ENCODE measurements at regions not wholly inside any gene's neighbourhood (a gene's known extent, or its start where the extent isn't known, plus 50 kb on each side); places are given as distances from the start of the nearest gene placed in this dataset.

DNA sequence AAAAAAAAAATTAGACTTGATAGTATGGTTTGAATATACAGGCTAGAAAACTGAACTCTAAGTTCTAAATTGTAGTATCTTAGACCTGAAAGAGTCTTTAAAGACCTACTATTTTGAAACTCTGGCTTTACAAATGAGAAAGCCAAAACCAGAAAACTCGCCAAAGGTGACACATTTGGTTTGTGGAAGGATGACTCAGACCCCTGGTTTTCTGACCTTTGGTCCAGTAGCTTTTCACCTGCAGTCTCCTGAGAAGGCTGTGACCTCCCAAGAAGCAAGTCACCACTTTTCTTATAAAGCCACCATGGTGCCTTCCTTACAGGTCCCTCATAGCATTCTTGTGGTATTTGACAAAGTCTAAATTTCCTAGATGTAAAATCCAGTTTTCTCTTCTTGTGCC, 102.1 kb upstream of the CEP78 start:
- no peaks in the 10 kb centered on the region for H3K4me1 Mint-ChIP-seq

GRCh38 chr9:78132701-78133058, 101.1 kb upstream of the GNAQ start:
- Histone ChIP-seq H3K27ac (no peak overlapping the region), H3K9me3 (ENCODE audit: low read depth) (no peaks in the 10 kb centered on the region), H3K36me3 (no peaks in the 10 kb centered on the region), H2AFZ (replicated peaks) (no peak overlapping the region), H3K79me2 (ENCODE audit: low read depth) (no peaks in the 10 kb centered on the region), H4K20me1 (ENCODE audit: low read depth) (no peaks in the 10 kb centered on the region), H3K27me3 (no peaks in the 10 kb centered on the region), H3K9ac (no peak overlapping the region), H3F3A (ENCODE audit: low read depth) (no peaks in the 10 kb centered on the region), H3K4me1 (no peaks in the 10 kb centered on the region), H3K4me2 (no peak overlapping the region), H3K4me3 (no peak overlapping the region)
- TF ChIP-seq CTCF (IDR thresholded peaks at IDR 0.05) (no peak), EZH2 (IDR thresholded peaks at IDR 0.05) (no peak), EZH2phosphoT487 (IDR thresholded peaks at IDR 0.05) (no peak)
- no peak for DNase-seq (ENCODE audit: low spot score)
- H3K9me3 Mint-ChIP-seq: peaks cover 4% of the 10 kb centered on the region
- no peaks in the 10 kb centered on the region for H3K27me3 Mint-ChIP-seq (ENCODE audit: insufficient read depth, low read depth)
- no peak overlapping the region for H3K4me3 Mint-ChIP-seq
- H3K4me1 Mint-ChIP-seq: peaks cover under 1% of the 10 kb centered on the region
- no peak overlapping the region for H3K27ac Mint-ChIP-seq
- H3K36me3 Mint-ChIP-seq: no peaks in the 10 kb centered on the region

More for the DNA sequence above, 102.1 kb upstream of the CEP78 start:
- TF ChIP-seq EZH2 (IDR thresholded peaks at IDR 0.05) (no peak), EZH2phosphoT487 (IDR thresholded peaks at IDR 0.05) (no peak), CTCF (IDR thresholded peaks at IDR 0.05) (no peak)
- DNase-seq (ENCODE audit: low spot score): no peak
- Histone ChIP-seq H3K36me3 (no peaks in the 10 kb centered on the region), H3K4me3 (no peak overlapping the region), H2AFZ (replicated peaks) (no peak overlapping the region), H3K27me3 (no peaks in the 10 kb centered on the region), H3F3A (ENCODE audit: low read depth) (no peaks in the 10 kb centered on the region), H3K79me2 (ENCODE audit: low read depth) (no peaks in the 10 kb centered on the region), H3K4me2 (no peak overlapping the region), H3K9ac (no peak overlapping the region), H4K20me1 (ENCODE audit: low read depth) (no peaks in the 10 kb centered on the region), H3K4me1 (no peaks in the 10 kb centered on the region), H3K27ac (no peak overlapping the region), H3K9me3 (ENCODE audit: low read depth) (no peaks in the 10 kb centered on the region)
- Mint-ChIP-seq H3K4me3 (no peak overlapping the region), H3K9me3 (peaks cover 5% of the 10 kb centered on the region), H3K27ac (no peak overlapping the region), H3K36me3 (no peaks in the 10 kb centered on the region), H3K27me3 (ENCODE audit: insufficient read depth, low read depth) (no peaks in the 10 kb centered on the region)

DNA sequence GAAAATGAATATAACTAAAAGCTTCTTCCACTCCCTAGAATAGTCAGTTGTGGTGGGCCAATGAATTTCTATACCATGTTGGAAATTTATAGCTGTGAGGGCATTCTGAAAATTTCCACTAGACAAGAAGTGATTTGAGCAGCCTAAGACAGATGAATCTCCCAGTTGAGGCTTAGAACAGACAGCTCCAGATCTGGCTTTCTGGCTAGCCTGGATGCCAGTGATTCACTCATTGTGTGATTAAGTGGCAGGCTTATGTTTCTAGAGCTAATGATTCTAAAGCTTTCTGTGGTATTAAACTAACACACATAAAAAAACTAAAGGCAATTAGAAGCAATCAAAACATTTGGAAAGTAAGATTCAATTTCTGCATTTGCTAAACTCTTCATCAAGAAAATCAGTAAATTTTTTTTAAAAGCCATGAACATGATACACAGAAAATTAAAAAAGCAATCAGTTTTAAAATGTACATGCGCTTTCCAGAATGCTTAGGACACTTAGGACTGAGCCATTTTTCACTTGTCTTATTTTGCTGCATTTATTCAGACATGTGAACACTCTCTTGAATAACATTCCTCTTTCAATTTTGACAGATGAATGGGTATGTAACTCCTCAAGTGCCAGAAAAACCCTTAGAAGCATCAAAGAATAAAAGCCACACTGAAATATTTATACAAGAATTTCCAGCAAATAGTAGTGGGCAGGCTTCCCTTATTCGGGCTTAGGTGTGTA, 100.5 kb upstream of the GNAQ start:
- DNase-seq (ENCODE audit: low spot score): no peak
- Histone ChIP-seq H2AFZ (replicated peaks) (no peak overlapping the region), H3K9ac (no peak overlapping the region), H3K36me3 (no peaks in the 10 kb centered on the region), H3K27me3 (no peaks in the 10 kb centered on the region), H3K4me3 (no peak overlapping the region), H3K4me2 (no peak overlapping the region), H3K9me3 (ENCODE audit: low read depth) (no peaks in the 10 kb centered on the region), H3F3A (ENCODE audit: low read depth) (no peaks in the 10 kb centered on the region), H4K20me1 (ENCODE audit: low read depth) (no peaks in the 10 kb centered on the region), H3K27ac (no peak overlapping the region), H3K4me1 (no peaks in the 10 kb centered on the region), H3K79me2 (ENCODE audit: low read depth) (no peaks in the 10 kb centered on the region)
- no peaks in the 10 kb centered on the region for H3K36me3 Mint-ChIP-seq
- H3K27ac Mint-ChIP-seq: no peak overlapping the region
- no peak overlapping the region for H3K4me3 Mint-ChIP-seq
- TF ChIP-seq EZH2 (IDR thresholded peaks at IDR 0.05): no peak
- TF ChIP-seq EZH2phosphoT487 (IDR thresholded peaks at IDR 0.05): no peak
- TF ChIP-seq CTCF (IDR thresholded peaks at IDR 0.05): no peak
- no peaks in the 10 kb centered on the region for H3K27me3 Mint-ChIP-seq (ENCODE audit: insufficient read depth, low read depth)
- peaks cover 5% of the 10 kb centered on the region for H3K4me1 Mint-ChIP-seq
- H3K9me3 Mint-ChIP-seq: no peaks in the 10 kb centered on the region

Measured in neural progenitor cell (in vitro differentiated cells).